ENCODE measurements at regions not wholly inside any gene's neighbourhood (a gene's known extent, or its start where the extent isn't known, plus 50 kb on each side); places are given as distances from the start of the nearest gene placed in this dataset.
"Not testable (repeated sequence)": the region's sequence is repeated elsewhere in the genome, so short reads cannot be mapped to it uniquely, and the experiment has no call there.

- DNase-seq, result no peak
These were observed 756.1 kb upstream of the MIR17HG start for GRCh38 chr13:90591260-90591926.

- no peak for DNase-seq
These were observed 755.6 kb upstream of the MIR17HG start for GRCh38 chr13:90591927-90592268.

GRCh38 chr13:90592943-90593342, 754.5 kb upstream of the MIR17HG start:
- DNase-seq, result no peak

- peak; percentile 28 for DNase-seq
These were observed 752.8 kb upstream of the MIR17HG start for GRCh38 chr13:90594681-90595080.

- no peak for DNase-seq
These were observed 741.8 kb upstream of the MIR17HG start for GRCh38 chr13:90605664-90606063.

GRCh38 chr13:90606921-90607320, 740.6 kb upstream of the MIR17HG start:
- not testable (repeated sequence) for DNase-seq

- DNase-seq, result no peak
These were observed 735.1 kb upstream of the MIR17HG start for GRCh38 chr13:90612391-90612790.

- DNase-seq, result no peak
These were observed 734.3 kb upstream of the MIR17HG start for GRCh38 chr13:90613076-90613795.

GRCh38 chr13:90615236-90615635, 732.3 kb upstream of the MIR17HG start:
- DNase-seq, result no peak

GRCh38 chr13:90615767-90616166, 731.7 kb upstream of the MIR17HG start:
- no peak for DNase-seq

GRCh38 chr13:90618133-90618532, 729.4 kb upstream of the MIR17HG start:
- DNase-seq, result peak; percentile 46

GRCh38 chr13:90622541-90622940, 724.9 kb upstream of the MIR17HG start:
- DNase-seq, result no peak

- no peak for DNase-seq
These were observed 724.0 kb upstream of the MIR17HG start for GRCh38 chr13:90623318-90624011.

- no peak for DNase-seq
These were observed 719.7 kb upstream of the MIR17HG start for GRCh38 chr13:90627813-90628212.

GRCh38 chr13:90628471-90628870, 719.0 kb upstream of the MIR17HG start:
- no peak for DNase-seq

- DNase-seq, result no peak
These were observed 716.8 kb upstream of the MIR17HG start for GRCh38 chr13:90630716-90631115.

GRCh38 chr13:90632184-90632583, 715.3 kb upstream of the MIR17HG start:
- DNase-seq, result no peak

- no peak for DNase-seq
These were observed 713.6 kb upstream of the MIR17HG start for GRCh38 chr13:90633849-90634248.

- DNase-seq, result no peak
These were observed 706.5 kb upstream of the MIR17HG start for GRCh38 chr13:90640976-90641375.

GRCh38 chr13:90641884-90642283, 705.6 kb upstream of the MIR17HG start:
- DNase-seq, result no peak

- DNase-seq, result no peak
These were observed 701.9 kb upstream of the MIR17HG start for GRCh38 chr13:90645582-90645981.

GRCh38 chr13:90648497-90648896, 699.0 kb upstream of the MIR17HG start:
- DNase-seq, result no peak

- no peak for DNase-seq
These were observed 695.5 kb upstream of the MIR17HG start for GRCh38 chr13:90652036-90652435.

GRCh38 chr13:90654970-90655369, 692.5 kb upstream of the MIR17HG start:
- no peak for DNase-seq

All from DMS53 (cell line).